SK-N-SH treated with all-trans-retinoic acid at 6 μM for 48 hours (cell line): ENCODE measurements at regions not wholly inside any gene's neighbourhood (a gene's known extent, or its start where the extent isn't known, plus 50 kb on each side); places are given as distances from the start of the nearest gene placed in this dataset.

Experiments used
- ARNTL ChIP-seq: fragments of 450-650 bp; formaldehyde crosslinking; IDR thresholded peaks from 2 replicates; pipeline ENCODE4 v1.5.0; 2020; ENCODE audit warnings: low read depth, mild to moderate bottlenecking, moderate library complexity, borderline replicate concordance
- ESRRG ChIP-seq: fragments of 250-450 bp; sonication (Bioruptor Pico); IDR thresholded peaks from 2 replicates; pipeline ENCODE4 v1.6.1; 2021; ENCODE audit warnings: mild to moderate bottlenecking
- RARB ChIP-seq: fragments of 250-450 bp; sonication (Bioruptor Pico); IDR thresholded peaks from 2 replicates; pipeline ENCODE4 v1.8.0; 2021; ENCODE audit warnings: mild to moderate bottlenecking, moderate library complexity
- ZFP3 ChIP-seq: fragments of 250-450 bp; sonication (Bioruptor Pico); IDR thresholded peaks from 2 replicates; pipeline ENCODE4 v1.5.0; 2020; ENCODE audit warnings: mild to moderate bottlenecking, moderate library complexity
- ZNF8 ChIP-seq: fragments of 450-650 bp; formaldehyde crosslinking; IDR thresholded peaks from 2 replicates; pipeline ENCODE4 v1.5.0; 2020; ENCODE audit warnings: mild to moderate bottlenecking, moderate library complexity
- TF ChIP-seq, protein P1 (sequence below): fragments of 250-450 bp; sonication (Bioruptor Pico); IDR thresholded peaks from 2 replicates; pipeline ENCODE4 v1.5.1; 2020; ENCODE audit warnings: low read depth, mild to moderate bottlenecking, moderate library complexity

- TF ChIP-seq ARNTL (no peak), ZFP3 (no peak), ZNF8 (no peak), RARB (CRISPR knock-in tag) (no peak), ESRRG (CRISPR knock-in tag) (no peak)
- TF ChIP-seq, protein P1, sequence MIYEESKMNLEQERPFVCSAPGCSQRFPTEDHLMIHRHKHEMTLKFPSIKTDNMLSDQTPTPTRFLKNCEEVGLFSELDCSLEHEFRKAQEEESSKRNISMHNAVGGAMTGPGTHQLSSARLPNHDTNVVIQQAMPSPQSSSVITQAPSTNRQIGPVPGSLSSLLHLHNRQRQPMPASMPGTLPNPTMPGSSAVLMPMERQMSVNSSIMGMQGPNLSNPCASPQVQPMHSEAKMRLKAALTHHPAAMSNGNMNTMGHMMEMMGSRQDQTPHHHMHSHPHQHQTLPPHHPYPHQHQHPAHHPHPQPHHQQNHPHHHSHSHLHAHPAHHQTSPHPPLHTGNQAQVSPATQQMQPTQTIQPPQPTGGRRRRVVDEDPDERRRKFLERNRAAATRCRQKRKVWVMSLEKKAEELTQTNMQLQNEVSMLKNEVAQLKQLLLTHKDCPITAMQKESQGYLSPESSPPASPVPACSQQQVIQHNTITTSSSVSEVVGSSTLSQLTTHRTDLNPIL (CRISPR knock-in tag), result no peak
Observed at GRCh38 chr2:215845839-215846586, 167.3 kb downstream of the MREG start.
